Activated T-cell treated with anti-CD3 and anti-CD28 coated beads, Interleukin-2, amount 50 U/mL, for 4 hours (primary cell): ENCODE measurements at regions not wholly inside any gene's neighbourhood (a gene's known extent, or its start where the extent isn't known, plus 50 kb on each side); places are given as distances from the start of the nearest gene placed in this dataset.
"Not testable (repeated sequence)": the region's sequence is repeated elsewhere in the genome, so short reads cannot be mapped to it uniquely, and the experiment has no call there.

Experiments
- ATAC-seq, 2 donors: fragments of 200-7000 bp; cut with Tn5 transposase; one replicate each; pipeline ENCODE4 v1.10.0; 2021
- DNase-seq: peaks from one replicate; pipeline ENCODE4 v3.0.0-alpha.2; 2020
- H3K27me3 Mint-ChIP-seq: one replicate; pipeline ENCODE4 v1.8.0; 2021; ENCODE audit warnings: low read depth, mixed read lengths
- H3K36me3 Mint-ChIP-seq: one replicate; pipeline ENCODE4 v1.8.0; 2022; ENCODE audit warnings: mixed read lengths; ENCODE audit not compliant: insufficient read depth
- H3K4me1 Mint-ChIP-seq: one replicate; pipeline ENCODE4 v1.8.0; 2021; ENCODE audit warnings: low read depth, mixed read lengths
- H3K4me3 Mint-ChIP-seq: one replicate; pipeline ENCODE4 v1.8.0; 2021; ENCODE audit warnings: mild to moderate bottlenecking, moderate library complexity, mixed read lengths
- H3K9me3 Mint-ChIP-seq: one replicate; pipeline ENCODE4 v1.8.0; 2021; ENCODE audit warnings: mixed read lengths

DNA sequence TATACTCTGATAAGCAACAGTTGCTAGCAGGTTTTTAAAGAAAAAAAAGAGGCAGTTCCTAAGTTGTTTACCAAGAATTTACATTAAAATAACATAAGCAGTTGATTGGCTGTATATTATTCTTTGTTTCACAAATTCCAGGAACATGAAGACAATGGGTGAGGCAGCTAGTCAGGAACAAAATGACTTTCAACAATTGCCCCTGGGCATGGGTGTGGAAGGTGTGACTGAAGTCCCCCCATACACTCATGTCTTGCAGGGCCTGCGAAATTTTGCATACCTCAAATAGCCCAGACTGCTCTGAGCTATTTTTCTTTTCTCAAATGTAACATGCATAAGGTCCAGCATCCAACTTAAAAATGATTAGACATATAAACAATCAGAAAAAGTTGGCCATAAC is 267.2 kb upstream of the DIO3 start:
- peaks cover 14% of the 10 kb centered on the region for H3K9me3 Mint-ChIP-seq
- H3K4me3 Mint-ChIP-seq: no peak overlapping the region
- peaks cover 2% of the 10 kb centered on the region for H3K36me3 Mint-ChIP-seq
- peaks cover 33% of the 10 kb centered on the region for H3K27me3 Mint-ChIP-seq
- DNase-seq (no peak), ATAC-seq (no peak)
- no peaks in the 10 kb centered on the region for H3K4me1 Mint-ChIP-seq

DNA sequence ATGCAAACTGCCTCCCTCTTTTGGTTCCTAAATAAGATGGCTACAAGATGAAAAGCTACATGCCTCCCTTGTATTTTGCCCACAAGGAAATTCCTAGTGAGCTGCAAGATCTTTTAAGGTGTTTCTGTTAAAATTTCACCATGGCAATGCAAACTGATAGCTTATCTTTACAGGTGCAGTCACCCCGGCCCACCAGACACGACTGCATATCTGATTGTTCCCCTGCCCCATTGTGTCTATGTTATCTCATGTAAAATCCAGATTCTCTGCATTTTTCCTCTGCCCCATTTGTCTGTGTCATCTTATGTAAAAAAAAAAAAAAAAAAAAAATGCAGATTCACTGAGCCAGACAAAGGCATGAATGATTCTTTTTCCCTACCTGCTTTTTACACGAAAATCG is 261.5 kb upstream of the DIO3 start:
- H3K4me3 Mint-ChIP-seq, H3K4me1 Mint-ChIP-seq, DNase-seq, H3K36me3 Mint-ChIP-seq, ATAC-seq: not testable (repeated sequence)
- Mint-ChIP-seq H3K9me3 (peaks cover 14% of the 10 kb centered on the region), H3K27me3 (peaks cover 21% of the 10 kb centered on the region)

GRCh38 chr14:101301011-101301410 is 260.3 kb upstream of the DIO3 start:
- no peak overlapping the region for H3K4me3 Mint-ChIP-seq
- no peaks in the 10 kb centered on the region for H3K4me1 Mint-ChIP-seq
- ATAC-seq (no peak), DNase-seq (no peak)
- H3K27me3 Mint-ChIP-seq: peaks cover 17% of the 10 kb centered on the region
- H3K36me3 Mint-ChIP-seq: peaks cover 2% of the 10 kb centered on the region
- H3K9me3 Mint-ChIP-seq: peaks cover 11% of the 10 kb centered on the region

GRCh38 chr14:101307162-101307561 is 254.1 kb upstream of the DIO3 start:
- not testable (repeated sequence) for H3K9me3 Mint-ChIP-seq, H3K4me3 Mint-ChIP-seq, H3K36me3 Mint-ChIP-seq, DNase-seq, H3K4me1 Mint-ChIP-seq, ATAC-seq
- peaks cover 11% of the 10 kb centered on the region for H3K27me3 Mint-ChIP-seq

DNA sequence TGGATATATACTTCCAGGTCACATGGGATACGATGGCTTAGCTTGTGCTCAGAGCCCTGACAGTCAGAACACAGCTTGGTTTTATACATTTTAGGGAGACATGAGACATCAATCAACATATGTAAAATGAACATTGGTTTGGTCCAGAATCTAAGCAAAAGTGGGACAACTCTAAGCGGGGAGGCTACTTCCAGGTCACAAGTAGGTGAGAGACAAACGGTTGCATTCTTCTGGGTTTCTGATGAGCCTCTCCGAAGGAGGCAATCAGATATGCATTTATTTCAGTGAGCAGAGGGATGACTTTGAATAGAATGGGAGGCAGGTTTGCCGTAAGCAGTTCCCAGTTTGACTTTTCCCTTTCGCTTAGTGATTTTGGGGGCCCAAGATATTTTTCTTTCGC is 250.1 kb upstream of the DIO3 start:
- not testable (repeated sequence) for ATAC-seq, DNase-seq, H3K36me3 Mint-ChIP-seq, H3K4me3 Mint-ChIP-seq, H3K4me1 Mint-ChIP-seq
- Mint-ChIP-seq H3K9me3 (peaks cover 11% of the 10 kb centered on the region), H3K27me3 (peaks cover 12% of the 10 kb centered on the region)

GRCh38 chr14:101313268-101313667 is 248.0 kb upstream of the DIO3 start:
- no peak for DNase-seq
- peaks cover 23% of the 10 kb centered on the region for H3K9me3 Mint-ChIP-seq
- peaks cover 12% of the 10 kb centered on the region for H3K27me3 Mint-ChIP-seq
- no peaks in the 10 kb centered on the region for H3K4me1 Mint-ChIP-seq
- H3K36me3 Mint-ChIP-seq: peaks cover 1% of the 10 kb centered on the region
- ATAC-seq: no peak
- no peak overlapping the region for H3K4me3 Mint-ChIP-seq

- Mint-ChIP-seq H3K4me3 (no peak overlapping the region), H3K9me3 (peaks cover 25% of the 10 kb centered on the region), H3K27me3 (peaks cover 5% of the 10 kb centered on the region), H3K36me3 (peaks cover 1% of the 10 kb centered on the region), H3K4me1 (no peaks in the 10 kb centered on the region)
- ATAC-seq (no peak), DNase-seq (no peak)
Measured at GRCh38 chr14:101315802-101316296, 245.4 kb upstream of the DIO3 start.

DNA sequence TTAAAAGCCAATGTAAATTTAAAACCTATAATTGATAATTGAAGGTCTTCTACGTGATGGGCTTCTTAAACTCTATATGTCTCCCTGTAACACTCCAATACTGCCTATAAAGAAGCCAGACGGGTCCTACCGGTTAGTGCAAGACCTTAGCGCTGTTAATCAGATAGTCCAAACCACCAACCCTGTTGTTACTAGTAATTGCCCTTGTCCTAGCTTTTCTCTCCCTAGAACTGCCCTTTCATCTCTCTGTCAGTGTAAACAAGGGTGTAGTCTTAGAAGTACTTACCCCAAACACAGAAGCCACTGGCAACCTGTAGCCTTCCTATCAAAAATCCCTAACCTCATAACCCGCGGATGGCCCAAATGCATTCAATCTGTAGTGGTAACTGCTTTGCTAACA is 243.0 kb upstream of the DIO3 start:
- Mint-ChIP-seq H3K4me1 (no peaks in the 10 kb centered on the region), H3K27me3 (peaks cover 2% of the 10 kb centered on the region), H3K4me3 (no peak overlapping the region), H3K36me3 (peaks cover 1% of the 10 kb centered on the region), H3K9me3 (peaks cover 32% of the 10 kb centered on the region)
- DNase-seq (no peak), ATAC-seq (no peak)

DNA sequence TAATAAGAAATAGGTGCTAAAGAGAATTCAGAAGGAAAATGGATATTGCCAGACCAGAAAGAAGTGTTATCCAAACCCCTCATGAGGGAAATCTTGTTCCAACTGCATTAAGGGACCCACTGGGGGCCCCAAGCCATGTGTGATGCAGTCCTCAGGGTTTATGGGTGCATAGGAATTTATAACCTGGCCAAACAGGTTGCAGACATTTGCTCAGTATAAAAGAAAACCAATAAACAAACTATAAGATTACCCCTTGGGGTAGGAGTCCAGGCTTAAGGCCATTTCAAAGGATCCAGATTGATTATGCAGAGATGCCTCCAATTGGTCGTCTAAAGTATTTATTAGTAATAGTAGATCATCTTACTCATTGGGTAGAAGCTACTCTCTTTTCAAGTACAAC is 240.9 kb upstream of the DIO3 start:
- no peaks in the 10 kb centered on the region for H3K27me3 Mint-ChIP-seq
- DNase-seq: no peak
- peaks cover 1% of the 10 kb centered on the region for H3K36me3 Mint-ChIP-seq
- H3K4me3 Mint-ChIP-seq: no peak overlapping the region
- H3K4me1 Mint-ChIP-seq: no peaks in the 10 kb centered on the region
- no peak for ATAC-seq
- H3K9me3 Mint-ChIP-seq: peaks cover 39% of the 10 kb centered on the region

DNA sequence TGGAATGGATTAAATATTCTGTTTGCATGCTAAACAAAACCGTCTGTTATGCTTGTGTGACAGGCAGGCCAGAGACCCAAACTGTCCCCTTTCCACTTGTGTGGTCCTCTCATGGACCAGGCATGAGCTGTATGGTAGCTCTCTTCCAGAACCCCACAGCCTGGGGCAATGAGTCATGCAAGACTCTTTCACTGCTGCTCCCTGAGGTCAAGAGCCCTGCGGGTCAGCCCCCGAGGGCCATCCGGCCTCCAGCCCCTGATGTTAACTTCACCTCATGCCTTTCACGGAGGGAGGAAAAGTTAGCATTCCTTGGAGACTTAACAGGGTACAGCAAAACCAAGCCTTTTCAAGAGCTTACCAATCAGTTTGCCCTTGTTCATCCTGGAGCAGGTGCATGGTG is 239.1 kb upstream of the DIO3 start:
- DNase-seq: no peak
- Mint-ChIP-seq H3K4me3 (no peak overlapping the region), H3K4me1 (no peaks in the 10 kb centered on the region), H3K9me3 (peaks cover 20% of the 10 kb centered on the region), H3K36me3 (peaks cover 1% of the 10 kb centered on the region), H3K27me3 (no peaks in the 10 kb centered on the region)
- ATAC-seq: no peak

GRCh38 chr14:101323111-101323510 is 238.2 kb upstream of the DIO3 start:
- no peak for ATAC-seq
- Mint-ChIP-seq H3K4me1 (no peaks in the 10 kb centered on the region), H3K27me3 (peaks cover under 1% of the 10 kb centered on the region), H3K4me3 (no peak overlapping the region), H3K9me3 (peaks cover 20% of the 10 kb centered on the region), H3K36me3 (no peaks in the 10 kb centered on the region)
- DNase-seq: no peak

GRCh38 chr14:101323614-101324235 is 237.6 kb upstream of the DIO3 start:
- H3K4me3 Mint-ChIP-seq, DNase-seq, H3K27me3 Mint-ChIP-seq, ATAC-seq, H3K4me1 Mint-ChIP-seq, H3K36me3 Mint-ChIP-seq: not testable (repeated sequence)
- peaks cover 17% of the 10 kb centered on the region for H3K9me3 Mint-ChIP-seq

GRCh38 chr14:101325319-101325718 is 236.0 kb upstream of the DIO3 start:
- no peaks in the 10 kb centered on the region for H3K4me1 Mint-ChIP-seq
- no peak for DNase-seq
- H3K27me3 Mint-ChIP-seq: peaks cover 6% of the 10 kb centered on the region
- no peak for ATAC-seq
- H3K9me3 Mint-ChIP-seq: peaks cover 17% of the 10 kb centered on the region
- H3K36me3 Mint-ChIP-seq: no peaks in the 10 kb centered on the region
- no peak overlapping the region for H3K4me3 Mint-ChIP-seq

DNA sequence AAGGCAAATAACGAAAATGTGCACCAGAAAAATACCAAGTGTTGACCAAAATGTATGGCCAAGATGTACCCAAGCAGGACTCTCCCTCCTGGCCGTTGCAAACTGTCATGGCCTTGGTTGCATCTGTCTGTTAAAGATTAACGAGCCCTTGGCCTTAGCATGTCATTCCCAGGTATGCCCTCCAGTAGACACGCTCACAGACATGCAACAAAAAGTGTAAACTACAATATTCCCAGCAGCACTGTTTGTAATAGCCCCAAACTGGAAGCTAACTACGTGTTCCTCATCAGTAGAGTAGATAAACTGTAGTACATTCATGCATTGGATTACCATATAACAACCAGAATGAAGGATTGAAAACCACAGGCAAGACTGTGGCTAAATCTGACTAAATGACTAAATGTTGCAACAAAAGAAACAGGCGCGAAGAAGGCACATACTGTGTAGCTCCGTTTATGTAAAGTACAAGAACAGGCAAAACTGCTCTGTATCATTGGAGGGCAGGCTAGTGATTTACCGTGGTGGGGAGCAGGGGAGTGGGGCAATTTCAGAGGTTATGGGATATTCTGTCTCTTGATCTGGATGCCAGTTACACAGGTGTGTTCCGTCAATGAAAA is 232.8 kb upstream of the DIO3 start:
- Mint-ChIP-seq H3K4me1 (no peaks in the 10 kb centered on the region), H3K36me3 (no peaks in the 10 kb centered on the region), H3K4me3 (no peak overlapping the region), H3K9me3 (peaks cover 8% of the 10 kb centered on the region), H3K27me3 (peaks cover 15% of the 10 kb centered on the region)
- no peak for ATAC-seq
- no peak for DNase-seq

- DNase-seq (no peak), ATAC-seq (no peak)
- H3K4me3 Mint-ChIP-seq: no peak overlapping the region
- H3K4me1 Mint-ChIP-seq: no peaks in the 10 kb centered on the region
- no peaks in the 10 kb centered on the region for H3K9me3 Mint-ChIP-seq
- no peaks in the 10 kb centered on the region for H3K36me3 Mint-ChIP-seq
- H3K27me3 Mint-ChIP-seq: peaks cover 22% of the 10 kb centered on the region
Measured at GRCh38 chr14:101330416-101331140, 230.7 kb upstream of the DIO3 start.
